ENCODE measurements at regions not wholly inside any gene's neighbourhood (a gene's known extent, or its start where the extent isn't known, plus 50 kb on each side); places are given as distances from the start of the nearest gene placed in this dataset.
A peak's percentile ranks its signal among the peaks of the same experiment; 100 is the strongest.

DNA sequence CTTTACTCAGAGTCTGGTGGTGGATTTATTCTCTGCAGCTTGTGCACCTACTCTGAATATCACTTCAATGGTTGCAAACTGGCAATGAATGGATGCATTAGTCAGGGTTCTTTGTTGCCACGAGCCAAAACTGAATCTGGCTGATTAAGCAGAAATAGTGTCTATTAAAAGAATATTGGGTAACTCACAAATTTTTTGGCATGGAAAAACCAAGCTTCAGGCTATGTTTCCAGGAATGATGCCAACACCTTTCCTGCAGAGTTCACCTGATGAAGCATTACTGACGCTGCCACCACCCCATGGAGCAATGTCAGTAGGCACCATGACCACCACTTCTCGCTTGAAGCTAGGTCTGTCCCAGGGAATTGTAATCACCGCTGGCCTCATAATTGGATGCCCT lies 597.8 kb upstream of the SLC10A2 start:
- WGBS (ENCODE audit: insufficient coverage) = 79% methylated on average over 3 of the region's 4 CpGs
- H3K4me1 ChIP-seq (ENCODE audit: control insufficient read depth, insufficient read depth, low read length) = no peaks in the 10 kb centered on the region
- H3K4me3 ChIP-seq (ENCODE audit: low read depth, low read length) = no peak overlapping the region
- H3K36me3 ChIP-seq (ENCODE audit: control insufficient read depth, insufficient read depth, low read length) = no peaks in the 10 kb centered on the region
- peaks cover 1% of the 10 kb centered on the region for H3K9me3 ChIP-seq (ENCODE audit: control insufficient read depth, insufficient read depth, low read length)
- DNase-seq (ENCODE audit: low read depth in 4 of 6, low spot score in 6 of 6) = no peak
- no peak overlapping the region for H3K27ac ChIP-seq (ENCODE audit: low read depth, low read length)
- no peaks in the 10 kb centered on the region for H3K27me3 ChIP-seq (ENCODE audit: control insufficient read depth, insufficient read depth, low read length)

DNA sequence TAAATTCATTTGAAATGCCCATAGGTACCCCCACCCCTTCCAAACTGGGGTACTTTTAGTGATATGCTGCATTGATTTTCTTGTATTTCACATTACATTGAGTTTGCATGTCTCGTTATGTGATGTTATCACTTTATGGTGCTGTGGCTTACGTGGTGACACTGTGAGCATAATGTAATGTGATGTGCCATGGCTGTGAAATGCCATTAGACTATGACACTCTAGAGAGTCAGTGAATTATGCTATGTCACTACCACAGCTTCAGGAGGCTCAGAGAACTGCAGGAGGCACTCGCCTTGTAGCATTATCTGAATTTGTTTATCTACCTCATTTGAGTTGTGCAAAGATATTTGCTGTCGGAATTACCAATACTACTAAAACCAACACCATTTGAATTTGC lies 590.1 kb upstream of the SLC10A2 start:
- 71% methylated on average over 2 of the region's 4 CpGs for WGBS (ENCODE audit: insufficient coverage)
- H3K9me3 ChIP-seq (ENCODE audit: control insufficient read depth, insufficient read depth, low read length) = no peaks in the 10 kb centered on the region
- no peaks in the 10 kb centered on the region for H3K36me3 ChIP-seq (ENCODE audit: control insufficient read depth, insufficient read depth, low read length)
- peak in 2 of 6 donors; percentile 41 to 87 for DNase-seq (ENCODE audit: low read depth in 4 of 6, low spot score in 6 of 6)
- H3K4me3 ChIP-seq (ENCODE audit: low read depth, low read length) = no peak overlapping the region
- no peaks in the 10 kb centered on the region for H3K27me3 ChIP-seq (ENCODE audit: control insufficient read depth, insufficient read depth, low read length)
- H3K4me1 ChIP-seq (ENCODE audit: control insufficient read depth, insufficient read depth, low read length) = no peaks in the 10 kb centered on the region
- no peak overlapping the region for H3K27ac ChIP-seq (ENCODE audit: low read depth, low read length)

DNA sequence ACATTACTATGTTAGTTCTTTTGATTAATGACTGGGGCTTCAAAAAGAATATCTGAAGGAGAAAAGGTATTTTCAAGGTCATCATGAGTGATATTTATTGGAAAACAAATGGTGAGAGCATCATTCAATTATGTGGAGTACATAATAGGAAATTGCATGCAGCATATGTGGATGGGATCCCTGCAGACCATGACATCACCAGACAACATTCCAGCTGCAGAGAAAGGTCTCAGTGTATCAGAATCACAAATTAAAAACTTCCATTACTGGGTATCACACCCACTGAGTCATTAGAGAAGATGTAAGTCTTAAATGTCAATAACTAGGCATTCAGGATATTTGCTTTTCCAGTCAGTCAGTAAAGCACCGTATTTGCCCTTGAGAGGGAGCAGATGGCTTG lies 574.4 kb upstream of the SLC10A2 start:
- no peaks in the 10 kb centered on the region for H3K36me3 ChIP-seq (ENCODE audit: control insufficient read depth, insufficient read depth, low read length)
- WGBS (ENCODE audit: insufficient coverage) = no CpG with 5 or more reads among the region's 1 CpG
- no peak overlapping the region for H3K4me3 ChIP-seq (ENCODE audit: low read depth, low read length)
- H3K4me1 ChIP-seq (ENCODE audit: control insufficient read depth, insufficient read depth, low read length) = no peaks in the 10 kb centered on the region
- no peak overlapping the region for H3K27ac ChIP-seq (ENCODE audit: low read depth, low read length)
- no peaks in the 10 kb centered on the region for H3K9me3 ChIP-seq (ENCODE audit: control insufficient read depth, insufficient read depth, low read length)
- H3K27me3 ChIP-seq (ENCODE audit: control insufficient read depth, insufficient read depth, low read length) = no peaks in the 10 kb centered on the region
- DNase-seq (ENCODE audit: low read depth in 4 of 6, low spot score in 6 of 6) = no peak

DNA sequence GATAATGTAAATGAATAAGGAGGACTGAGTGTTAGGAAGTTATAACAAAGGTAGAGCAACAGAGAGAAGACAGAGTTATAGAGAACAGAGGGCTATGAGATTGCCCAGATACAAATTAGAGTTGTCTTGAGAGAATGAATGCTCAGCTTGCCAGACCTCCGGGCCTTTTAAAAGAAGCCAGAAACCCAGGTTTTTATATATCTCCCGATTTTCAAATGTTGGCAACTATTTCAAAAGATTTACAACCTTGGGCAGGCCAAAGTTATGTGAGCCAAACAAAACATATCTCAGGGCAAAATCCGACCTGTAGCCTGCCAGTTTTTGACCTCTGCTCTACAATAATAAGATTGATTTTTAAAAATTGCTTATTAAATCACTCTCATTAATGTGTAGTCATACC lies 573.1 kb upstream of the SLC10A2 start:
- no CpG with 5 or more reads among the region's 3 CpGs for WGBS (ENCODE audit: insufficient coverage)

DNA sequence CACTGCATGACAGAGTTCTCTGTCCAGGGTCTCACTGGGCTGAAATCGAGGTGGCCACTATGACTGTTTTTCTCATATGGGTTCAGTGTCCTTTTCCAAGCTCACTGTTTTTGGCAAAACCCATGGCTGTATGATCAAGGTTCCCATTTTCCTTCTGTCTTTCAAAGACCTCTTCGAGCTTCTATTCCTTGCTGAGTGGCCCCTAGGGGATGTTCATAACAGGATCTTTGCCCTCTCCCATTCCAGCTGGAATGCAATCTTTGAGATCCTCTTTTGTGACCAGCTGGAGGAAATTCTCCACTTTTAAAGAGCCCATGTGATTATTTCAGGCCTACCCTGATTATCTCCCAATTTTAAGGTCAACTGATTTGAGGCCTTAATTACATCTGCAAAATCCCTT lies 572.5 kb upstream of the SLC10A2 start:
- Histone ChIP-seq H3K27ac (ENCODE audit: low read depth, low read length) (no peak overlapping the region), H3K36me3 (ENCODE audit: control insufficient read depth, insufficient read depth, low read length) (no peaks in the 10 kb centered on the region), H3K9me3 (ENCODE audit: control insufficient read depth, insufficient read depth, low read length) (no peaks in the 10 kb centered on the region), H3K27me3 (ENCODE audit: control insufficient read depth, insufficient read depth, low read length) (no peaks in the 10 kb centered on the region), H3K4me1 (ENCODE audit: control insufficient read depth, insufficient read depth, low read length) (no peaks in the 10 kb centered on the region), H3K4me3 (ENCODE audit: low read depth, low read length) (no peak overlapping the region)
- no peak for DNase-seq (ENCODE audit: low read depth in 4 of 6, low spot score in 6 of 6)
- 89% methylated on average over 2 of the region's 2 CpGs for WGBS (ENCODE audit: insufficient coverage)

More for the DNA sequence above, 573.1 kb upstream of the SLC10A2 start:
- Histone ChIP-seq H3K27me3 (ENCODE audit: control insufficient read depth, insufficient read depth, low read length) (no peaks in the 10 kb centered on the region), H3K27ac (ENCODE audit: low read depth, low read length) (no peak overlapping the region), H3K36me3 (ENCODE audit: control insufficient read depth, insufficient read depth, low read length) (no peaks in the 10 kb centered on the region), H3K4me1 (ENCODE audit: control insufficient read depth, insufficient read depth, low read length) (no peaks in the 10 kb centered on the region), H3K9me3 (ENCODE audit: control insufficient read depth, insufficient read depth, low read length) (no peaks in the 10 kb centered on the region), H3K4me3 (ENCODE audit: low read depth, low read length) (no peak overlapping the region)
- DNase-seq (ENCODE audit: low read depth in 4 of 6, low spot score in 6 of 6) = no peak

DNA sequence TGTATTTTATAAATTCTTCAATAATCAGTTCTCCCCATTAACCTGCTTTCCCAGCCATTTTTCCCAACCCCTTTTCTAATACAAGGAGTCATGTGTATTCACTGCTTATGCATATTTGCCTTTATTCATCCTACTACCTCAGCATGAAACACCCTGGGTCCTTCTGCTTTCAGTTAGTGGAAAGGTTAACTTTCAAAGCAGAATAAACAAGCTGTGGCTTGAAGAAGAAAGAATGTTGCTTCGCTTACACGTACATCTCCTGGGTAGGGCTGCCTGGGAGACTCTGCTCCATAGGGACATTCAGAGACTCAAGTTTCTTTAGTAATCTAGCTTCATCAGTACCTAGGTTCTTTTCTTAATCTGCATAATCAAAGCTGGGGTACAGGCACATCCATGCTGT lies 567.8 kb upstream of the SLC10A2 start:
- no peak for DNase-seq (ENCODE audit: low read depth in 4 of 6, low spot score in 6 of 6)
- 100% methylated on average over 1 of the region's 2 CpGs for WGBS (ENCODE audit: insufficient coverage)
- Histone ChIP-seq H3K4me1 (ENCODE audit: control insufficient read depth, insufficient read depth, low read length) (no peaks in the 10 kb centered on the region), H3K27me3 (ENCODE audit: control insufficient read depth, insufficient read depth, low read length) (no peaks in the 10 kb centered on the region), H3K4me3 (ENCODE audit: low read depth, low read length) (no peak overlapping the region), H3K9me3 (ENCODE audit: control insufficient read depth, insufficient read depth, low read length) (no peaks in the 10 kb centered on the region), H3K27ac (ENCODE audit: low read depth, low read length) (no peak overlapping the region), H3K36me3 (ENCODE audit: control insufficient read depth, insufficient read depth, low read length) (no peaks in the 10 kb centered on the region)

DNA sequence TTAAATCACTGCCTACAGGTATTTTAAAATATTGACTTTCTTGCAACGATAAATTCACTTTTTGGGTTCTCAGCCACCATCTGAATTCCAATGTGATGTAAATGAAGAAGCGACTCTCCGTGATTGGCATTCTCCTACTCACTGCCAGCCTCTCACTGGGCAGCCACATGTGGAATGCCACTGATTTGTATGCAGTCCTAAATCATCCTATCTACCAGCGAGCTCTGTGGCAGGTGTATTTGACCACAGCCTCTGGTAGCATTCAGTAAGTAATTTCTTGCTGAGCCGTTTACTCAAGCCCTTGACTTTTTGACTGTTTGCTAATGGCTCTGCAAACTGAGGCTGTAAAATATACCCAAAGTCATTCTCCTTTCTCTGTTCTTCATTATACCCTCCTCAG lies 559.0 kb upstream of the SLC10A2 start:
- no peaks in the 10 kb centered on the region for H3K36me3 ChIP-seq (ENCODE audit: control insufficient read depth, insufficient read depth, low read length)
- peak in 2 of 6 donors; percentile 4 to 25 for DNase-seq (ENCODE audit: low read depth in 4 of 6, low spot score in 6 of 6)
- H3K9me3 ChIP-seq (ENCODE audit: control insufficient read depth, insufficient read depth, low read length) = no peaks in the 10 kb centered on the region
- 60% methylated on average over 1 of the region's 5 CpGs for WGBS (ENCODE audit: insufficient coverage)
- no peaks in the 10 kb centered on the region for H3K27me3 ChIP-seq (ENCODE audit: control insufficient read depth, insufficient read depth, low read length)
- H3K4me1 ChIP-seq (ENCODE audit: control insufficient read depth, insufficient read depth, low read length) = no peaks in the 10 kb centered on the region
- no peak overlapping the region for H3K4me3 ChIP-seq (ENCODE audit: low read depth, low read length)
- H3K27ac ChIP-seq (ENCODE audit: low read depth, low read length) = no peak overlapping the region

DNA sequence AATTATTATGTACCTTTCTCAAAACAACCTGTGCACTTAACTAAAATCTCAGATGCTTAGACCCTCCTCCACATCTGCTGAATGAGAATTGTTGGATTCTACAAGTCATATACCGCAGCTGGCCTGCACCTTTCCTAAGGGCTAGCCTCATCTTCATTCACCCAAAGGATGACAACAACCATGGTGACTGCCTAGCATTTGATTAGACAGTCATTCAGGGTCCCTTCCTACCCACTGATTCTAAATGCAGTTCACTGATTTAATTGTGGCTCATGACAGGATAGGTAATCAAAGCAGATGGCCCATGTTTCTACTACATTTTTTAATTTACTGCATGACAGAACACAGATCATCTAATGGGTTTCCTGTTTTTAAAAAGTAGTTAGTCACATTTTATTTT lies 551.9 kb upstream of the SLC10A2 start:
- H3K27me3 ChIP-seq (ENCODE audit: control insufficient read depth, insufficient read depth, low read length) = no peaks in the 10 kb centered on the region
- DNase-seq (ENCODE audit: low read depth in 4 of 6, low spot score in 6 of 6) = peak in 1 of 6 donors; percentile 41
- no peaks in the 10 kb centered on the region for H3K36me3 ChIP-seq (ENCODE audit: control insufficient read depth, insufficient read depth, low read length)
- H3K4me3 ChIP-seq (ENCODE audit: low read depth, low read length) = no peak overlapping the region
- no peaks in the 10 kb centered on the region for H3K4me1 ChIP-seq (ENCODE audit: control insufficient read depth, insufficient read depth, low read length)
- 100% methylated on average over 1 of the region's 1 CpG for WGBS (ENCODE audit: insufficient coverage)
- no peak overlapping the region for H3K27ac ChIP-seq (ENCODE audit: low read depth, low read length)
- H3K9me3 ChIP-seq (ENCODE audit: control insufficient read depth, insufficient read depth, low read length) = no peaks in the 10 kb centered on the region

DNA sequence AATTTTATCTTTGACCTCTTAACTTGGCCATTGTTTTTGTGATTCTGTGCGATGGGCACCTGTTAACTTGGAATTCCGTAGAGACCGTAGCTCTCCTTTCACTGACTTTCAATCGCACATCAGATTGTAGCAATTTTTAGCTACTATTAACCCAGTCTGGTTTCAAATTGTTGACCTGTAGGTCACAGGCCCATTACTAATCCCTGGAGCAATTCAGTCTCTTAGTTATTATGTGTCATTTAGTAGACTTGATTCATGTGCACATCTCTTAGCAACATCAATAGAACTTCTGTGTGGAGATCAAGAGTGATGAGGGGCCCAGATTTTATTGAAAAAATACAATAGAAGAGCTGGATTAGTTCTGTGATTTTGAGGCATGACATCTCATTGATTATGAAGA lies 549.6 kb upstream of the SLC10A2 start:
- Histone ChIP-seq H3K4me1 (ENCODE audit: control insufficient read depth, insufficient read depth, low read length) (no peaks in the 10 kb centered on the region), H3K4me3 (ENCODE audit: low read depth, low read length) (no peak overlapping the region), H3K36me3 (ENCODE audit: control insufficient read depth, insufficient read depth, low read length) (no peaks in the 10 kb centered on the region), H3K27ac (ENCODE audit: low read depth, low read length) (no peak overlapping the region), H3K27me3 (ENCODE audit: control insufficient read depth, insufficient read depth, low read length) (no peaks in the 10 kb centered on the region), H3K9me3 (ENCODE audit: control insufficient read depth, insufficient read depth, low read length) (no peaks in the 10 kb centered on the region)
- 39% methylated on average over 4 of the region's 4 CpGs for WGBS (ENCODE audit: insufficient coverage)
- no peak for DNase-seq (ENCODE audit: low read depth in 4 of 6, low spot score in 6 of 6)

DNA sequence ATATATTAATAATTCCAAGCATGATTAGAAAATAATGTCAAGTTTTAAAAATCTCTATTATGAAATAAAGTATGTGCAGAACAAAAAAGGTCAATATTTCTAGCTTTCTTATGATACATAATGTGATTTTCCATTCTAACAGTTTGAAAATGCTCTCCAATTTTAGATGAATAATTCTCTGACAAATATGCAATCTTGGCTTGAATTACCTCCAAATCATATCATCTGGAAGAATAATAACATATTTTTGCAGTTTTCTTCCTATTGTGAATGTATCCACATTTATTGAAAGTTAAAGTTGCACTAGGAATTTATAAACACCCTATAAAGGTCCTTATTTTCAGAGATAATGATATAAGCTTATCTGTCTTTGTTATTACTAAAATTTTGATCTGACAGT lies 548.5 kb upstream of the SLC10A2 start:
- Histone ChIP-seq H3K4me1 (ENCODE audit: control insufficient read depth, insufficient read depth, low read length) (no peaks in the 10 kb centered on the region), H3K27ac (ENCODE audit: low read depth, low read length) (no peak overlapping the region), H3K4me3 (ENCODE audit: low read depth, low read length) (no peak overlapping the region), H3K27me3 (ENCODE audit: control insufficient read depth, insufficient read depth, low read length) (no peaks in the 10 kb centered on the region), H3K9me3 (ENCODE audit: control insufficient read depth, insufficient read depth, low read length) (no peaks in the 10 kb centered on the region), H3K36me3 (ENCODE audit: control insufficient read depth, insufficient read depth, low read length) (no peaks in the 10 kb centered on the region)
- DNase-seq (ENCODE audit: low read depth in 4 of 6, low spot score in 6 of 6) = no peak
